ENCODE measurements at regions not wholly inside any gene's neighbourhood (a gene's known extent, or its start where the extent isn't known, plus 50 kb on each side); places are given as distances from the start of the nearest gene placed in this dataset.
"Not testable (repeated sequence)": the region's sequence is repeated elsewhere in the genome, so short reads cannot be mapped to it uniquely, and the experiment has no call there.

DNA sequence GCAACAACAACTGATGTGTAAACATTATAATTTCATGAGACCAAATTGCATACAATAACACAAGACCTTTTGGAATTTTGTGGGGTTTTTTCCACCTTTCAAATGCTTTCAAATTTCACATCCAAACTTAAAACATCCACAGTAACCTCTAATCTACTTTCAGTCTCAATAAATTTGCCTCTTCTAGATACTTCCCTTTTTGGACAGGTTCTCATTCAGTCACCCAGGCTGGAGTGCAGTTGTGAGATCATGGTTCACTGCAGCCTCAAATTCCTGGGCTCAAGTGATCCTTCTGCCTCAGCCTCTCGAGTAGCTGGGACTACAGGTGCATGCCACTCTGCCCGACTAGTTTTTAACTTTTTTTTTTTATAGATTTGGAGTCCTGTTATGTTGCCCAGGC lies 556.6 kb downstream of the NLGN4X start:
- no peak for DNase-seq
- Histone ChIP-seq H3K9me3 (replicated peaks in 1 of 3) (no peaks in the 10 kb centered on the region), H3K27me3 (no peaks in the 10 kb centered on the region), H3K4me3 (no peak overlapping the region), H3K27ac (no peak overlapping the region), H3K4me1 (replicated peaks in 1 of 2) (no peaks in the 10 kb centered on the region), H3K36me3 (replicated peaks in 1 of 2) (no peaks in the 10 kb centered on the region)
- TF ChIP-seq, protein P1, sequence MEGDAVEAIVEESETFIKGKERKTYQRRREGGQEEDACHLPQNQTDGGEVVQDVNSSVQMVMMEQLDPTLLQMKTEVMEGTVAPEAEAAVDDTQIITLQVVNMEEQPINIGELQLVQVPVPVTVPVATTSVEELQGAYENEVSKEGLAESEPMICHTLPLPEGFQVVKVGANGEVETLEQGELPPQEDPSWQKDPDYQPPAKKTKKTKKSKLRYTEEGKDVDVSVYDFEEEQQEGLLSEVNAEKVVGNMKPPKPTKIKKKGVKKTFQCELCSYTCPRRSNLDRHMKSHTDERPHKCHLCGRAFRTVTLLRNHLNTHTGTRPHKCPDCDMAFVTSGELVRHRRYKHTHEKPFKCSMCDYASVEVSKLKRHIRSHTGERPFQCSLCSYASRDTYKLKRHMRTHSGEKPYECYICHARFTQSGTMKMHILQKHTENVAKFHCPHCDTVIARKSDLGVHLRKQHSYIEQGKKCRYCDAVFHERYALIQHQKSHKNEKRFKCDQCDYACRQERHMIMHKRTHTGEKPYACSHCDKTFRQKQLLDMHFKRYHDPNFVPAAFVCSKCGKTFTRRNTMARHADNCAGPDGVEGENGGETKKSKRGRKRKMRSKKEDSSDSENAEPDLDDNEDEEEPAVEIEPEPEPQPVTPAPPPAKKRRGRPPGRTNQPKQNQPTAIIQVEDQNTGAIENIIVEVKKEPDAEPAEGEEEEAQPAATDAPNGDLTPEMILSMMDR (IDR thresholded peaks at IDR 0.05): no peak
- no peak for TF ChIP-seq POLR2A (IDR thresholded peaks at IDR 0.05)
- WGBS, 4 donors: 51 to 73% (median 64%) methylated on average over 2 of the region's 2 CpGs
- intact Hi-C loops (cut with DNase I): no loop called here

DNA sequence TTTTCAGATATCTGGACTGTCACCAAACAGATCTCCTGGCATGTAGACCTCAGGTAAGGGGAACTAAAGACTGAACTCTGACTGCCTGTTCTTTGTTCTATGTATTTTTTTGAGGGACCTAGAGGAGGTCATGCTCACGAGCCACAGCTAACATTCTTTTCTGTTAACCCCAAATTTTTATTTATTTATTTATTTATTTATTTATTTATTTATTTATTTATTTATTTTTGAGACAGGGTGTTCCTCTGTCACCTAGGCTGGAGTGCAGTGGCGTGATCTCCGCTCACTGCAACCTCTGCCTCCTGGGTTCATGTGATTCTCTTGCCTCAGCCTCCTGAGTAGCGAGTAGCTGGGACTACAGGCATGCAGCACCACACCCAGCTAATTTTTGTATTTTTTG lies 562.0 kb downstream of the NLGN4X start:
- H3K36me3 ChIP-seq (replicated peaks in 1 of 2); intact Hi-C loops (cut with DNase I); H3K4me1 ChIP-seq (replicated peaks in 1 of 2); H3K27ac ChIP-seq; H3K4me3 ChIP-seq; DNase-seq; H3K27me3 ChIP-seq; H3K9me3 ChIP-seq (replicated peaks in 1 of 3): not testable (repeated sequence)
- 74 to 85% (median 82%) methylated on average over 4 of the region's 4 CpGs for WGBS, 4 donors

DNA sequence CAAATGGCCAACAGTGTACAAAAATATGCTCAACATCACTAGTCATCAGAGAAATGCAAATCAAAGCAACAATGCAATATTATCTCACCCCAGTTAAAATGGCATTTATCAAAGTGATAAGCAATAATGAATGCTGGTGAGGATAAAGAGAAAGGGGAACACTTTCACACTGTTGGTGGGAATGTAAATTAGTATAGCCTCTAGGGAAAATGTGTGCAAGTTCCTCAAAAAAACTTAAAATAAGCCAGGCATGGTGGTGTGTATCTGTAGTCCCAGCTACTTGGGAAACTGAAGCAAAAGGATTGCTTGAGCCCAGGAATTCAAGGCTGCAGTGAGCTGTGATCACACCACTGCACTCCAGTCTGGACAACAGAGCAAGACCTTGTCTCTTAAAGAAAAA lies 572.1 kb downstream of the NLGN4X start:
- intact Hi-C loops (cut with DNase I): no loop called here
- H3K4me3 ChIP-seq: no peak overlapping the region
- H3K9me3 ChIP-seq (replicated peaks in 1 of 3): no peaks in the 10 kb centered on the region
- TF ChIP-seq, protein P1 (IDR thresholded peaks at IDR 0.05): no peak
- no peak for TF ChIP-seq POLR2A (IDR thresholded peaks at IDR 0.05)
- no peaks in the 10 kb centered on the region for H3K36me3 ChIP-seq (replicated peaks in 1 of 2)
- no peak overlapping the region for H3K27ac ChIP-seq
- H3K27me3 ChIP-seq: no peaks in the 10 kb centered on the region
- DNase-seq: no peak
- H3K4me1 ChIP-seq (replicated peaks in 1 of 2): no peaks in the 10 kb centered on the region

DNA sequence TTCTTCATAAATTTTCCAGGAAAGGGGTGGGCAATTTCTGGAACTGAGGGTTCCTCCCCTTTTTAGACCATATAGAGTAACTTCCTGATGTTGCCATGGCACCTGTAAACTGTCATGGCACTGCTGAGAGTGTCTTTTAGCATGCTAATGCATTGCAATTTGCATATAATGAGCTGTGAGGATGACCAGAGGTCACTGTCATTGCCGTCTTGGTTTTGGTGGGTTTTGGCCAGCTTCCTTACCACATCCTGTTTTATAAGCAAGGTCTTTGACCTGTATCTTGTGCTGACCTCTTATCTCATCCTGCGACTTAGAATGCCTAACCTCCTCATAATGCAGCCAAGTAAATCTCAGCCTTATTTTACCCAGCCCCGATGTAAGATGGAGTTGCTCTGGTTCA lies 577.8 kb downstream of the NLGN4X start:
- no peak overlapping the region for H3K4me3 ChIP-seq
- no peak for TF ChIP-seq POLR2A (IDR thresholded peaks at IDR 0.05)
- TF ChIP-seq, protein P1 (IDR thresholded peaks at IDR 0.05): no peak
- no peaks in the 10 kb centered on the region for H3K4me1 ChIP-seq (replicated peaks in 1 of 2)
- H3K36me3 ChIP-seq (replicated peaks in 1 of 2): no peaks in the 10 kb centered on the region
- WGBS, 4 donors: 33 to 49% (median 43%) methylated on average over 3 of the region's 3 CpGs
- intact Hi-C loops (cut with DNase I): no loop called here
- no peaks in the 10 kb centered on the region for H3K27me3 ChIP-seq
- no peak overlapping the region for H3K27ac ChIP-seq
- DNase-seq: no peak
- H3K9me3 ChIP-seq (replicated peaks in 1 of 3): no peaks in the 10 kb centered on the region

DNA sequence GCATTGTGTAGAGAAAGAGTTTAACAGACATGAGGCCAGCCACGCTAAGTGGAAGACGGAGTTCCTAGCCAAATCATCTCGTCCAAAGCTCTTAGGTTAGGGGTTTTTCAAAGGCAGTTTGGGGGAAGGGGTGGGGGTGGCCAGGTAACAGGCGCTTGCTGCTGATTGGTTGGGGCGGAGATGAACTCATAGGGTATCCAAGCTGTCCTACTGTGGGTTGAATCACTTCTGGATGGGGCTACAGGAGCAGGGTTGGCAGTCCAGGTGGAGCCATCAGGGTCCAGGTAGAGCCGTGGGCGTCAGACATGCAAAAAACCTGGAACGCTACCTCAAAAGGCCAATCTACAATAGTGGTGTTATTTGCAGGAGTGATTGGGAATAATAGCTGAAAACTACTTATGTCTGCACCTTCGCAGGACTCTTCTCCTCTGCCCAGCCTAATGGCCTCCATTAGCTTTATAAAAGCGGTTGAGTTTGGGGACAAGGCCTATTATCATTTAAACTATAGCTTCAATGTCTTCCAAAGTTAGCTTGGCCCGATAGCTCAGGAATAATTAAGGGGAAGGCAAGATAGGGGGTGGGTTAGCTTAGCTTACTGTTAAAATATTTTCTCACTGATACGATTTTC lies 579.6 kb downstream of the NLGN4X start:
- WGBS, 4 donors: 60 to 78% (median 62%) methylated on average over 9 to 12 of the region's 12 CpGs
- no peaks in the 10 kb centered on the region for H3K9me3 ChIP-seq (replicated peaks in 1 of 3)
- TF ChIP-seq POLR2A (IDR thresholded peaks at IDR 0.05): no peak
- TF ChIP-seq, protein P1 (IDR thresholded peaks at IDR 0.05): no peak
- H3K4me3 ChIP-seq: no peak overlapping the region
- intact Hi-C loops (cut with DNase I): no loop called here
- H3K4me1 ChIP-seq (replicated peaks in 1 of 2): no peaks in the 10 kb centered on the region
- H3K27me3 ChIP-seq: no peaks in the 10 kb centered on the region
- DNase-seq: no peak
- H3K36me3 ChIP-seq (replicated peaks in 1 of 2): no peaks in the 10 kb centered on the region
- no peak overlapping the region for H3K27ac ChIP-seq
